Fibroblast of lung (primary cell): ENCODE measurements at regions not wholly inside any gene's neighbourhood (a gene's known extent, or its start where the extent isn't known, plus 50 kb on each side); places are given as distances from the start of the nearest gene placed in this dataset.

Experiments
- DNase-seq, 2 donors: peaks; one replicate each; pipeline versions ENCODE4 v3.0.0 to v3.0.0-alpha.2; 2010; ENCODE audit warnings: low read depth in 2 of 2
- H2AFZ ChIP-seq: 2 replicates; pipeline ENCODE4 v1.5.1; 2012; ENCODE audit warnings: low read length, control low read depth, inconsistent platforms
- H3K27ac ChIP-seq: 2 replicates; pipeline ENCODE4 v1.5.1; 2011; ENCODE audit warnings: low read length, control low read depth; ENCODE audit not compliant: insufficient read depth
- H3K27me3 ChIP-seq: 2 replicates; pipeline ENCODE4 v1.5.1; 2011; ENCODE audit warnings: mild to moderate bottlenecking, low read length; ENCODE audit not compliant: control insufficient read depth, insufficient read depth
- H3K36me3 ChIP-seq: 2 replicates; pipeline ENCODE4 v1.5.1; 2011; ENCODE audit warnings: low read length; ENCODE audit not compliant: control insufficient read depth, insufficient read depth
- H3K4me1 ChIP-seq: 2 replicates; pipeline ENCODE4 v1.5.1; 2011; ENCODE audit warnings: low read length; ENCODE audit not compliant: control insufficient read depth, insufficient read depth; ENCODE audit errors: extremely low read depth
- H3K4me2 ChIP-seq: 2 replicates; pipeline ENCODE4 v1.5.1; 2011; ENCODE audit warnings: low read length, control low read depth; ENCODE audit not compliant: insufficient read depth; ENCODE audit errors: extremely low read depth
- H3K4me3 ChIP-seq, 4 experiments: fragments of 200-600 bp in 1 of 4; sonication (generic) in 1 of 4; replicated peaks in 1 of 4; 2 replicates each; pipeline ENCODE4 v1.5.1; 2011 to 2016; ENCODE audit warnings: low read length in 4 of 4, low read depth in 3 of 4, mild to moderate bottlenecking in 3 of 4, control low read depth in 2 of 4, inconsistent platforms in 1 of 4, mixed read lengths in 1 of 4; ENCODE audit not compliant: insufficient read depth in 1 of 4; ENCODE audit errors: control extremely low read depth in 1 of 4
- H3K79me2 ChIP-seq: 2 replicates; pipeline ENCODE4 v1.5.1; 2012; ENCODE audit warnings: mild to moderate bottlenecking, low read length, inconsistent platforms; ENCODE audit not compliant: control insufficient read depth, insufficient read depth
- H3K9ac ChIP-seq: 2 replicates; pipeline ENCODE4 v1.5.1; 2011; ENCODE audit warnings: mild to moderate bottlenecking, low read length, control low read depth; ENCODE audit not compliant: insufficient read depth
- H3K9me3 ChIP-seq: 2 replicates; pipeline ENCODE4 v1.5.1; 2012; ENCODE audit warnings: low read depth, low read length; ENCODE audit not compliant: control insufficient read depth, insufficient read depth
- H4K20me1 ChIP-seq: 2 replicates; pipeline ENCODE4 v1.5.1; 2011; ENCODE audit warnings: low read length; ENCODE audit not compliant: control insufficient read depth, insufficient read depth; ENCODE audit errors: extremely low read depth
- CTCF ChIP-seq, 2 donors: IDR thresholded peaks in 1 of 2; conservative IDR thresholded peaks in 1 of 2; 1 replicate in 1 of 2; 2 replicates in 1 of 2; pipeline ENCODE4 v1.5.1; 2011 to 2012; ENCODE audit warnings: low read length in 2 of 2, control low read depth in 1 of 2, inconsistent platforms in 1 of 2, low read depth in 1 of 2, mild to moderate bottlenecking in 1 of 2
- EZH2 ChIP-seq: IDR thresholded peaks from 2 replicates; pipeline ENCODE4 v1.5.1; 2012; ENCODE audit warnings: low read length, control low read depth, mild to moderate bottlenecking; ENCODE audit errors: missing control alignments

GRCh38 chr11:35065566-35065965, 73.4 kb upstream of the CD44 start:
- Histone ChIP-seq H4K20me1 (no peaks in the 10 kb centered on the region), H3K79me2 (no peaks in the 10 kb centered on the region), H3K9me3 (no peaks in the 10 kb centered on the region), H2AFZ (no peak overlapping the region), H3K4me1 (peaks cover 12% of the 10 kb centered on the region), H3K36me3 (no peaks in the 10 kb centered on the region), H3K9ac (no peak overlapping the region), H3K27me3 (no peaks in the 10 kb centered on the region), H3K4me3 (no peak overlapping the region), H3K27ac (no peak overlapping the region), H3K4me2 (no peak overlapping the region)
- peak; percentile 29 to 71 for DNase-seq
- no peak for TF ChIP-seq CTCF (conservative IDR thresholded peaks at IDR 0.05 in 1 of 2, IDR thresholded peaks at IDR 0.05 in 1 of 2; ENCODE audit: low read depth in 1 of 2, low read length in 2 of 2)
- no peak for TF ChIP-seq EZH2

- no peaks in the 10 kb centered on the region for H3K36me3 ChIP-seq
- peaks cover 12% of the 10 kb centered on the region for H3K4me1 ChIP-seq
These were observed 72.9 kb upstream of the CD44 start for GRCh38 chr11:35066030-35066429.

GRCh38 chr11:35066783-35067423, 72.1 kb upstream of the CD44 start:
- Histone ChIP-seq H2AFZ (no peak overlapping the region), H3K4me2 (no peak overlapping the region), H3K4me3 (no peak overlapping the region), H3K9ac (no peak overlapping the region), H4K20me1 (no peaks in the 10 kb centered on the region), H3K4me1 (peaks cover 12% of the 10 kb centered on the region), H3K79me2 (no peaks in the 10 kb centered on the region), H3K9me3 (no peaks in the 10 kb centered on the region), H3K36me3 (no peaks in the 10 kb centered on the region), H3K27ac (no peak overlapping the region), H3K27me3 (no peaks in the 10 kb centered on the region)
- DNase-seq: no peak
- TF ChIP-seq EZH2: no peak
- TF ChIP-seq CTCF (conservative IDR thresholded peaks at IDR 0.05 in 1 of 2, IDR thresholded peaks at IDR 0.05 in 1 of 2; ENCODE audit: low read depth in 1 of 2, low read length in 2 of 2): no peak

More at GRCh38 chr11:35066030-35066429, 72.9 kb upstream of the CD44 start:
- Histone ChIP-seq H3K9ac (no peak overlapping the region), H3K27ac (no peak overlapping the region), H2AFZ (no peak overlapping the region), H3K4me3 (no peak overlapping the region), H4K20me1 (no peaks in the 10 kb centered on the region), H3K27me3 (no peaks in the 10 kb centered on the region), H3K79me2 (no peaks in the 10 kb centered on the region), H3K9me3 (no peaks in the 10 kb centered on the region), H3K4me2 (no peak overlapping the region)
- no peak for TF ChIP-seq EZH2
- no peak for TF ChIP-seq CTCF (conservative IDR thresholded peaks at IDR 0.05 in 1 of 2, IDR thresholded peaks at IDR 0.05 in 1 of 2; ENCODE audit: low read depth in 1 of 2, low read length in 2 of 2)
- no peak for DNase-seq
